NCI-H1417 treated with DMSO at 0.1 percent for 48 hours (cell line): ENCODE measurements at regions not wholly inside any gene's neighbourhood (a gene's known extent, or its start where the extent isn't known, plus 50 kb on each side); places are given as distances from the start of the nearest gene placed in this dataset.
A peak's percentile ranks its signal among the peaks of the same experiment; 100 is the strongest.

ENCODE experiments used
- DNase-seq: peaks from one replicate; lab custom pipeline; 2025; lab: John Stamatoyannopoulos, UW

- DNase-seq: no peak
These were observed 454.1 kb upstream of the IL12A start for GRCh38 chr3:159534496-159534895.

- no peak for DNase-seq
These were observed 451.8 kb upstream of the IL12A start for GRCh38 chr3:159536876-159537275.

- DNase-seq: no peak
These were observed 450.1 kb upstream of the IL12A start for GRCh38 chr3:159538507-159538906.

- DNase-seq: no peak
These were observed 447.6 kb upstream of the IL12A start for GRCh38 chr3:159540882-159541495.

GRCh38 chr3:159548675-159549335, 439.8 kb upstream of the IL12A start:
- no peak for DNase-seq

- no peak for DNase-seq
These were observed 433.4 kb upstream of the IL12A start for GRCh38 chr3:159555205-159555604.

- DNase-seq: no peak
These were observed 428.9 kb upstream of the IL12A start for GRCh38 chr3:159559771-159560170.

GRCh38 chr3:159560214-159560979, 428.2 kb upstream of the IL12A start:
- no peak for DNase-seq

GRCh38 chr3:159565313-159565712, 423.3 kb upstream of the IL12A start:
- DNase-seq: no peak

- no peak for DNase-seq
These were observed 405.0 kb upstream of the IL12A start for GRCh38 chr3:159583662-159584061.

- no peak for DNase-seq
These were observed 404.2 kb upstream of the IL12A start for GRCh38 chr3:159584421-159584820.

GRCh38 chr3:159586571-159587202, 401.9 kb upstream of the IL12A start:
- DNase-seq: peak; percentile 16

- DNase-seq: no peak
These were observed 394.6 kb upstream of the IL12A start for GRCh38 chr3:159593927-159594605.

- no peak for DNase-seq
These were observed 388.3 kb upstream of the IL12A start for GRCh38 chr3:159600291-159600690.

GRCh38 chr3:159604151-159604581, 384.5 kb upstream of the IL12A start:
- no peak for DNase-seq

GRCh38 chr3:159605101-159605500, 383.5 kb upstream of the IL12A start:
- no peak for DNase-seq

- DNase-seq: no peak
These were observed 382.9 kb upstream of the IL12A start for GRCh38 chr3:159605776-159606175.

GRCh38 chr3:159607856-159608255, 380.8 kb upstream of the IL12A start:
- DNase-seq: no peak

GRCh38 chr3:159608311-159608710, 380.3 kb upstream of the IL12A start:
- no peak for DNase-seq

GRCh38 chr3:159609625-159610024, 379.0 kb upstream of the IL12A start:
- DNase-seq: no peak

GRCh38 chr3:159616234-159616825, 372.3 kb upstream of the IL12A start:
- peak; percentile 13 for DNase-seq
